HG02884 (cell line): ENCODE measurements at regions not wholly inside any gene's neighbourhood (a gene's known extent, or its start where the extent isn't known, plus 50 kb on each side); places are given as distances from the start of the nearest gene placed in this dataset.

Experiments
- ATAC-seq: cut with Tn5 transposase; IDR thresholded peaks from one replicate; pipeline ENCODE4 v1.9.1; 2021; ENCODE audit warnings: mild to moderate bottlenecking, moderate library complexity; ENCODE audit not compliant: unreplicated experiment

- ATAC-seq: no peak
Observed at GRCh38 chr4:106687026-106687425, 318.4 kb upstream of the GIMD1 start.

- no peak for ATAC-seq
Observed at GRCh38 chr4:106681381-106681921, 312.9 kb upstream of the GIMD1 start.

- ATAC-seq: no peak
Observed at GRCh38 chr4:106679063-106679462, 310.5 kb upstream of the GIMD1 start.

DNA sequence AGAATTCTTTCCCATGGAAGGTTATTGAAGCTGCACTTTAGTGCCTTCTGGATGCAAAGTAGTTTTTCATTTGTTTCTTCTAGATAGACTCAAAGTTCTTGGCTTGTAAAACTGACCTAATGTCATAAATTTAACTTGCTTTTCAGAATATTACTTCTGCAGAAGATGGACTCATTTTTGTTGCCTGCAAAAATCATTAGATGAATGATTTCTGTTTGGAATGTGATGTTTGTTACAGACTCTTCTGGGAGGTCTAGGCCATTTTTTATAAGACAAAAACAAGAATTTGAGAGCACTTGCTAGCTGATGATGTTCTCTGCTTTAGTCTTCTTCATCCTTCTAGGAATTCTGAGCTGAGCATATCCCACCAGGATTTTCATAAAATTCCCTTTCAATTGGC, 308.6 kb upstream of the GIMD1 start:
- ATAC-seq: no peak

GRCh38 chr4:106676173-106676921, 307.8 kb upstream of the GIMD1 start:
- no peak for ATAC-seq

- no peak for ATAC-seq
Observed at GRCh38 chr4:106671716-106672115, 303.1 kb upstream of the GIMD1 start.

GRCh38 chr4:106670976-106671375, 302.4 kb upstream of the GIMD1 start:
- ATAC-seq: no peak

DNA sequence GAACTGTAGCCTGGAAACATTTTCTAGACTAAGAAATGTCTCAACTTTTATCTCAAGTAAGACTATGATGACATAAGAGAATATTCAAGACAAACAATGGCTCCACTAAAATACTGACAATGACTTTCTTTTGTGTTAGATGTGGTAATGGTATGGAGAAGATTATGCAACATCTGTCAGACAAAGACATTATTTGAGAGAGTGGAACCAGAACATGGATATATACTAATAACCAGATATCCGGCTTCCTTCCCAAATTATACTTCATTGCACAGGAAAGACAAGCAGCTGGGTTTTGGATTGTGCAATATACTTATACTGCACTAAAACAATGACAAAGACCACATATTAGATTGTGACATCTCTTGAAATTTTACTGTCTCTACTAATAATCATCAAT, 290.8 kb upstream of the GIMD1 start:
- no peak for ATAC-seq

GRCh38 chr4:106652095-106652494, 283.5 kb upstream of the GIMD1 start:
- no peak for ATAC-seq

DNA sequence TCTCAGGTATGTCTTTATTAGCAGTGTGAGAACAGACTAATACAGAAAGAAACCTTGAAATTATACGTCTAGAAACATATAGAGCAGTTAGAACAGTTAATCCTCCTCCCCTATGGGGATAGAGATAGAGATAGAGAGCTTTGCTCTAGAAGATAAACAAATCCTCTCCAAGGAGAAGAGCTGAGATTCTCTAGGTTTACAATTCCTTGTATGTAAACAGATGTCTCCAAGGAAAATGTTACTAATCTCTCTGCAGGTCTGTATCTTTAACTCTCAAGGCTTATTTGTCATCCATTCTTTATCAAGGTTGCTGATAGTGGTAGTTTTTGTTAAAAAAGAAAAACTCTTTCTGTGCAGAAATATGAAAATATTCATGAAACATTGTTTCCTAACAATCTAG, 282.1 kb upstream of the GIMD1 start:
- no peak for ATAC-seq

GRCh38 chr4:106647451-106647850, 278.9 kb upstream of the GIMD1 start:
- ATAC-seq: no peak

- ATAC-seq: no peak
Observed at GRCh38 chr4:106629268-106629625, 260.7 kb upstream of the GIMD1 start.

DNA sequence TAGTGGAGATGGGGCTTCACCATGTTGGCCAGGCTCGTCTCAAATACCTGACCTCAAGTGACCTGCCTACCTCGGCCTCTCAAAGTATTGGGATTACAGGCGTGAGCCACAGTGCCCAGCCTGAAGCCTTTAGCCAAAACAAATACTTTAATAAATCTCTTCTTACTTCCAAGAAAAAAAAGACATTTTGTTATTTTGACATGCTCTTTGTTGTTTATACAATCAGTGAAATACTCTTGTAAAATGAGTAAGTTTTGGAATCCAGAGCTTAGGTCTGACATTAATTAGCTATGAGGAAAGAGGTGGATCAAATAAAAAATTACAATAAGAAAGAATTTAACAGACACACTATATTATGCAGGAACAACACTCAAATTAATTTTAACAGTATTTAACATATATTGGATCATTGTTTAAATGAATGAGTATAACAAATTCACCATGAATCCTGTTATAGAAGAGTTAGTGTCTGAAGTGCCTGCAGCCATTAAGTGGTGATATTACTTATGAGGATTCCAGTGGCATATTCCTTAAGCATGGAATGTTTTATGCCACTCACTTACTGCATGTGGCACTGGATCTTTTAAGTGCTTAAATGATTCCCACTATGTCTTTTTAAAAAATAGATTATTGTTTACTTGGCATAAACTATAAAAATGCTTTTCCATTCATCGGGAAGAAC, 260.1 kb upstream of the GIMD1 start:
- ATAC-seq: no peak

DNA sequence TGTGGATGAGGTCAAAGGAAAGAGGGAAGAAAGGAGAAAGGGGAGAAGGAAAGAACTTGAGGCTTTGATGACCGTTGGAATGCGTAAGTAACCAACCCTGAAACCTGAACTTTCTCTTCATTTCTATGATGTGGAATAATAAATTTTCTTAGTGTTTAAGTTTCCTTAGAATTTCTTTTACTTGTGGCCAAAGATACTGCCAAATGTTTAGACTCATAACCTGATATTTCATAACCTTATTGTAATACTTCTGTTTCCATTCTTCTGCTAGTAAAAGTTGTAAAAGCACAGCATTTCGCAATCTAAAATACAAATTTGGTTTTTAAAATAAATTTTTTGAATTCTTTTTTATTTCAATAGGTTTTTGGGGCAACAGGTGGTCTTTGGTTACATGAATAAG, 258.5 kb upstream of the GIMD1 start:
- no peak for ATAC-seq

- ATAC-seq: no peak
Observed at GRCh38 chr4:106624671-106625070, 256.1 kb upstream of the GIMD1 start.

DNA sequence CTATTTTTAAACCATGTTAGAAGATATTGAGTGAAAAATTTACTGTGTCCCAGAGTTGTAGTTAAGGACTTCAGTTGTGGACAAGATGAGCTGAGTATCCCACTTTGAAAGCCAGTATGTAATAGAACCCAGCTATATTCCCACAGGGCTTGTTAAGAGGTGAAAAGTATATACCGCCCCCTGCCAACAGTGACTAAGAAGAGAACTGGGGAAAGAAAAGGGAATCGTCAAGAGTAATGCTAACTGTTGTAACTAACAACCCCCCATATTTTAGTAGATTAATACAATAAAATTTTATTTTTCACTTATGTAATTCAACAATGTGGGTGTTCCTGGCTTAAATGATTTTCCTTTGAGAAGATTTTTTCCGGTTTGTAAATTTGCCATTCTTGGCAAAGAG, 250.4 kb upstream of the GIMD1 start:
- ATAC-seq: no peak

DNA sequence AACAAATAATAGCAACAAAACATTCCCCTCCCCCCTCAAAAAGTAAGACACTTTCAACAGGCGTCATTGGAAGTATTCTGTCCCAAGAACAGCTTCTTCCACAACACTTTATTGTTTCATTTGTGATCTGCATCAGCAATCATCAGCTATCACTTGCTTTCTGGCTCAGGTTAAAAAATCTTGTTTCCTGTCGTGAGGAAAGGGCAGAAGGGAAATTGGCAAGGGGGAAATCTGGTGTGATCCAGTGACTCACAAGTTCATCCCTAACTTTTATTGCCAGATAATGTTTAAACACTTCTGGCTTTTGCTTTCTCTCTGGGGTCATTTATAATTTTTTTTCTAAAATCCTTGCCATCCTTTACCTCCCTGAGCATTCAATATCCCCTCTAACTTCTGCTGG, 247.4 kb upstream of the GIMD1 start:
- ATAC-seq: no peak

- no peak for ATAC-seq
Observed at GRCh38 chr4:106615410-106615945, 246.9 kb upstream of the GIMD1 start.

- no peak for ATAC-seq
Observed at GRCh38 chr4:106614441-106614840, 245.9 kb upstream of the GIMD1 start.

- no peak for ATAC-seq
Observed at GRCh38 chr4:106609917-106610316, 241.3 kb upstream of the GIMD1 start.

DNA sequence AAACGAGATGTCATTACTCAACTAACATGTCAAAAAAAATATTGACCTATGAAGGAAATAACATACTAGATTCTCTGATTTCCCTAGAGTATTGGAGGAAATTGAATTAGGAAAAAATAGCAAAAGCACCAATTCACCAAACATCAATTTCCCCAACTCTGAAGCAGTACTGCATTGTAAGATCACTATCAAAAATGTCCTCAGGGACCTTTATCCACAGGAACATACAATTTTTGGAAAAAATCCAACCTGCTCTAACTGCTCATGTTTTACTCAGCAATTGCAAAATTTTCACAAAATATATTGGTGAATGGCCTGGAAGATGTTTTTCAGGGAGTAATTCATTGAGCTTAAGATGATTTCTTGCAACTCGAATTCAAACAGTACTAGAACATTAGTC, 239.0 kb upstream of the GIMD1 start:
- ATAC-seq: no peak
